Thoracic aorta (tissue), 2 donors: ENCODE measurements at regions not wholly inside any gene's neighbourhood (a gene's known extent, or its start where the extent isn't known, plus 50 kb on each side); places are given as distances from the start of the nearest gene placed in this dataset.

Experiments used
- ATAC-seq: fragments of 150-250 bp; one replicate; pipeline ENCODE4 v1.8.0; 2017; ENCODE audit warnings: low read depth; ENCODE audit not compliant: insufficient number of reproducible peaks, low FRiP score
- DNase-seq: peaks from one replicate; pipeline ENCODE4 v3.0.0-alpha.2; 2020; ENCODE audit warnings: low spot score
- H3K27ac ChIP-seq, 2 donors: fragments of 200-600 bp; sonication (generic); 1 replicate in 1 of 2; 2 replicates in 1 of 2; pipeline ENCODE4 v1.5.1; 2016; ENCODE audit warnings: mild to moderate bottlenecking in 2 of 2, moderate library complexity in 2 of 2
- H3K27me3 ChIP-seq: fragments of 200-600 bp; sonication (generic); replicated peaks from 2 replicates; pipeline ENCODE4 v1.6.0; 2016; ENCODE audit warnings: mild to moderate bottlenecking; ENCODE audit not compliant: insufficient read depth
- H3K36me3 ChIP-seq: fragments of 200-600 bp; sonication (generic); one replicate; pipeline ENCODE4 v1.5.1; 2016
- H3K4me1 ChIP-seq, 2 donors: fragments of 200-600 bp; sonication (generic); 1 replicate in 1 of 2; 2 replicates in 1 of 2; pipeline versions ENCODE4 v1.5.1 to v1.6.0; 2016; ENCODE audit warnings: low read depth in 2 of 2, mild to moderate bottlenecking in 1 of 2; ENCODE audit not compliant: control insufficient read depth in 1 of 2
- H3K4me3 ChIP-seq: fragments of 200-600 bp; sonication (generic); 2 replicates; pipeline ENCODE4 v1.5.1; 2016; ENCODE audit warnings: mild to moderate bottlenecking
- H3K9me3 ChIP-seq: fragments of 200-600 bp; sonication (generic); 2 replicates; pipeline ENCODE4 v1.5.1; 2016
- TF ChIP-seq, protein P1 (sequence below): fragments of 200-600 bp; sonication (generic); IDR thresholded peaks from one replicate; pipeline ENCODE4 v1.5.1; 2019; ENCODE audit warnings: antibody characterized with exemption

DNA sequence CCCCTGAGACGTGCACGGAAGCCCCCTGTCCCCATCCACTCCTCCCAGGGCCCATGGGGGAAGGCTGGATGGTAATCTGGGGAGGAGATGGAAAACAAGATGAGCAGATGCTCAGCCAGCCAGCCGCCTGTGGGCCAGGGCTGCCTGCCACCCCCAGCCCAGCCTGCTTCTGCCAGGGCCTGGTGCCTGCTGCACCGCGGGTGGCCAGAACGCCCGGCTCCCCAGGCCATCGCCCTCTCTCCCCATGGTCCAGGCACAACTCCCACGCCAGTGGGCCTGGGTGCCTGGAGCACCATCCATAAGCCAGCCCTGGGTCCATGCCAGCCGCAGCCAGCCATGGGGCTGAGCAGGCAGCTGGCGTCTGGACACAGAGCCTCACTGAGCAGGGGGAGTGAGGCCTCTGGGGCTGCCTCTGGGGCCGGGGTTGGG is 57.2 kb upstream of the ELN start:
- DNase-seq (no peak), ATAC-seq (no peak)
- Histone ChIP-seq H3K4me1 (peaks cover 30 to 78% of the 10 kb centered on the region in 2 donors), H3K9me3 (no peaks in the 10 kb centered on the region), H3K4me3 (no peak overlapping the region), H3K36me3 (no peaks in the 10 kb centered on the region), H3K27me3 (no peaks in the 10 kb centered on the region), H3K27ac (peak overlapping the region; percentile 48)
- TF ChIP-seq, protein P1, sequence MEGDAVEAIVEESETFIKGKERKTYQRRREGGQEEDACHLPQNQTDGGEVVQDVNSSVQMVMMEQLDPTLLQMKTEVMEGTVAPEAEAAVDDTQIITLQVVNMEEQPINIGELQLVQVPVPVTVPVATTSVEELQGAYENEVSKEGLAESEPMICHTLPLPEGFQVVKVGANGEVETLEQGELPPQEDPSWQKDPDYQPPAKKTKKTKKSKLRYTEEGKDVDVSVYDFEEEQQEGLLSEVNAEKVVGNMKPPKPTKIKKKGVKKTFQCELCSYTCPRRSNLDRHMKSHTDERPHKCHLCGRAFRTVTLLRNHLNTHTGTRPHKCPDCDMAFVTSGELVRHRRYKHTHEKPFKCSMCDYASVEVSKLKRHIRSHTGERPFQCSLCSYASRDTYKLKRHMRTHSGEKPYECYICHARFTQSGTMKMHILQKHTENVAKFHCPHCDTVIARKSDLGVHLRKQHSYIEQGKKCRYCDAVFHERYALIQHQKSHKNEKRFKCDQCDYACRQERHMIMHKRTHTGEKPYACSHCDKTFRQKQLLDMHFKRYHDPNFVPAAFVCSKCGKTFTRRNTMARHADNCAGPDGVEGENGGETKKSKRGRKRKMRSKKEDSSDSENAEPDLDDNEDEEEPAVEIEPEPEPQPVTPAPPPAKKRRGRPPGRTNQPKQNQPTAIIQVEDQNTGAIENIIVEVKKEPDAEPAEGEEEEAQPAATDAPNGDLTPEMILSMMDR = no peak

DNA sequence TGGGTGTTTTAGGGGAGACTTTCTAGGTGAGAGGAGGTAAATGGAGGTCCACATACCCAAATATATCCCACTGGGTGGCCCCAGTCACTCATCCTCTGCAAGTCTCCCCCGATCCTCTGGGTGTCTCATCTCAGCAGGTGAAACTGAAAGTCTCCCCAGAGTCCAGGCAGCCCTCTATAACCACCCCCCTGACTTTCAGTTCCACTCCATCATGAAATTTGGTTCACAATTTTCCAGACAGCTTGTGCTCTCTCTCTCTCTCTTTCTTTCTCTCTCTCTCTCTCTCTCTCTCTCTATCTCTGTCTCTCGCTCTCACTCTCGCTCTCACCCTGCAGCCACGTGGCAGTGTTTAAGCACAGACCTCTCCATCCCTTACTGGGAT is 56.7 kb upstream of the ELN start:
- Histone ChIP-seq H3K36me3 (no peaks in the 10 kb centered on the region), H3K27me3 (no peaks in the 10 kb centered on the region), H3K27ac (peak overlapping the region; percentile 48), H3K4me3 (no peak overlapping the region), H3K9me3 (no peaks in the 10 kb centered on the region), H3K4me1 (peaks cover 30 to 82% of the 10 kb centered on the region in 2 donors)
- TF ChIP-seq, protein P1 = no peak
- ATAC-seq = no peak
- no peak for DNase-seq

DNA sequence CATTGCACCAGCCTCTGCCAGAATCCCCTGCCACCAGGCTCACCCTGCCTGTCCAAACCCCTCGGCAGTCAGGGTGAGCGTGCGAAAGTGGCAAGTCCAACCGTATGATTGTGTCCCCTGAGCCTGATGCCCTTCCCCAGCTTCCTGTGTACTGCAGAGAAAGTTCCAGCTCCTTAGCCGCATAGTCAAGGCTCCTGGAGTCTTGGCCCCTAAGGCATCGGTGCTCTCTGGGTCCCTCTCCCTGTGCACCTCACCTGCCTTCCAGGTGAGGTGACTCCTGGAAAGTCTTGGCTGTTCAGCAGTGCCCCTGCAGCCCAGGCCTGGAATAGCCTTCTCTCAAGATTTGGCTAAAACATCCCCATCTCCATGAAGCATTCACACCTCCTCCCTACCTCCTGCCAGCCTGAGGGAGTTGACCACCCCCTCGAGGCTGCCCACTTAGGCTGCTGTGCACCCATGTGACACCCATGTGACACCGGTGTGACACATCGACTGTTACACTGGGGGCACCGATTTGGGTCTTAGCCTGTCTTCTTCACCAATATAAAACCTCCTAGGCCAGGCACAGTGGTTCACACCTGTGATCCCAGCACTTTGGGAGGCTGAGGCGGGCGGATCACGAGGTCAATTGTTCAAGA is 56.1 kb upstream of the ELN start:
- ATAC-seq (no peak), DNase-seq (no peak)
- TF ChIP-seq, protein P1 = no peak
- H3K4me3 ChIP-seq = no peak overlapping the region
- no peaks in the 10 kb centered on the region for H3K36me3 ChIP-seq
- H3K27ac ChIP-seq = peak overlapping the region; percentile 28 to 34
- H3K27me3 ChIP-seq = no peaks in the 10 kb centered on the region
- no peaks in the 10 kb centered on the region for H3K9me3 ChIP-seq
- H3K4me1 ChIP-seq = peaks cover 30 to 88% of the 10 kb centered on the region in 2 donors

DNA sequence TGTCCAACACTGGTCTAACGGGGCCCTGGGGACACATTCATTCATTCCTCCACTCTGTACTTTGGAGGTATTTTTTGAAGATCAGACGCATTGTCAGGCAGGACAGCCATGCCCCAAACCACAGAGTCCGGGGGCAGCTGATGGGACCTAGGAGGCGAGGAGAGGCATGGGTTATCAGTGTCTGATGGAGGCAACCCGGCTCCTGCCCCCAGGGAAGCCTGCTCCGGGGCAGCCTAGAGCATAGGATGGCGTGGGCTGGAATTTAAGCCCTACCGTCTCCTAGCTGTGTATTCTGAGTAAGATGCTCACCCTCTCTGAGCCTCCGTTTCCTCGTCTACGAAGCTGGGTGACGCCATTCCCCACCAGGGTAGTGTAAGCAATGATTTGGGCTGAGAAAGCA is 55.4 kb upstream of the ELN start:
- Histone ChIP-seq H3K27me3 (no peaks in the 10 kb centered on the region), H3K27ac (peak overlapping the region in 1 of 2 donors; percentile 69), H3K36me3 (no peaks in the 10 kb centered on the region), H3K4me1 (peaks cover 32 to 95% of the 10 kb centered on the region in 2 donors), H3K9me3 (no peaks in the 10 kb centered on the region), H3K4me3 (no peak overlapping the region)
- TF ChIP-seq, protein P1 = no peak
- DNase-seq = no peak
- no peak for ATAC-seq

DNA sequence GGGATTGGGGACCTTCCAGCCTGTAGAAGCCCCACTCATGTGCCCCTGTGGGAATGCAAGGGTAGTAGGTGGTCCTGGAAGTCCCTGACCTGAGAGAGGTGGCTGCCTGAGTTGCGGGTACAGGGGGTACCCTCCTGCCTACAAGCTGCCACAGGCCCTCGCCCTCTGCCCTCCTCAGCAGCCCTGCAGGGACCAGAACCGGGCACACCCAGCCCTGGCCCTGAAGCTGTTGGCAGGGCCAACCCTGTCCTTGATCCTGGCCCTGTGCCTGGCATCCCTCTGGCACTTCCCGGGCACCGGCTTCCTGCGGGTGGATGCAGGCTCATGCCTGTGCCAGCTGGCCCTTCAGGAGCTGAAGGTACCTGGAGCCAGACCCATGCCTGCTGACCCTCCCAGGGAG is 54.9 kb upstream of the ELN start:
- TF ChIP-seq, protein P1 = no peak
- H3K9me3 ChIP-seq = no peaks in the 10 kb centered on the region
- peaks cover 36 to 97% of the 10 kb centered on the region in 2 donors for H3K4me1 ChIP-seq
- H3K4me3 ChIP-seq = no peak overlapping the region
- H3K27ac ChIP-seq = peak overlapping the region; percentile 69 to 79
- ATAC-seq (no peak), DNase-seq (no peak)
- no peaks in the 10 kb centered on the region for H3K27me3 ChIP-seq
- no peaks in the 10 kb centered on the region for H3K36me3 ChIP-seq
